Loucy (cell line): ENCODE measurements at regions not wholly inside any gene's neighbourhood (a gene's known extent, or its start where the extent isn't known, plus 50 kb on each side); places are given as distances from the start of the nearest gene placed in this dataset.

Experiments
- H2AFZ ChIP-seq: fragments of 200-600 bp; sonication (generic); 2 replicates; pipeline ENCODE4 v1.6.0; 2016; ENCODE audit warnings: antibody characterized with exemption, mild to moderate bottlenecking, low read length, moderate library complexity
- H3F3A ChIP-seq: fragments of 200-600 bp; 2 replicates; pipeline ENCODE4 v1.6.0; 2016; ENCODE audit warnings: antibody characterized with exemption, low read depth, mild to moderate bottlenecking
- H3K27me3 ChIP-seq: fragments of 200-600 bp; sonication (generic); 2 replicates; pipeline ENCODE4 v1.6.1; 2014; ENCODE audit warnings: low read length, mild to moderate bottlenecking; ENCODE audit not compliant: insufficient read depth, poor library complexity, severe bottlenecking
- H3K36me3 ChIP-seq: fragments of 200-600 bp; sonication (generic); 2 replicates; pipeline ENCODE4 v1.6.1; 2016; ENCODE audit warnings: low read length; ENCODE audit not compliant: insufficient read depth
- H3K4me1 ChIP-seq: fragments of 200-600 bp; sonication (generic); 2 replicates; pipeline ENCODE4 v1.5.1; 2014; ENCODE audit warnings: low read length, mild to moderate bottlenecking; ENCODE audit not compliant: insufficient read depth, poor library complexity, severe bottlenecking
- H3K4me2 ChIP-seq: fragments of 200-600 bp; sonication (generic); 2 replicates; pipeline ENCODE4 v1.6.0; 2014; ENCODE audit warnings: antibody characterized with exemption, low read length, low read depth, mild to moderate bottlenecking; ENCODE audit not compliant: poor library complexity, severe bottlenecking
- H3K4me3 ChIP-seq: fragments of 200-600 bp; sonication (generic); 2 replicates; pipeline ENCODE4 v1.5.1; 2014; ENCODE audit warnings: low read length, mild to moderate bottlenecking, mixed read lengths; ENCODE audit not compliant: poor library complexity, severe bottlenecking
- H3K79me2 ChIP-seq: fragments of 200-600 bp; sonication (generic); 2 replicates; pipeline ENCODE4 v1.6.1; 2014; ENCODE audit warnings: low read length; ENCODE audit not compliant: insufficient read depth
- H3K9ac ChIP-seq: fragments of 200-600 bp; sonication (generic); 2 replicates; pipeline ENCODE4 v1.6.0; 2014; ENCODE audit warnings: mild to moderate bottlenecking, low read depth, low read length, moderate library complexity; ENCODE audit not compliant: poor library complexity, severe bottlenecking
- H3K9me2 ChIP-seq: fragments of 200-600 bp; sonication (generic); replicated peaks from 2 replicates; pipeline ENCODE4 v1.6.1; 2016; ENCODE audit warnings: low read depth, low read length, mixed read lengths
- H3K9me3 ChIP-seq: fragments of 200-600 bp; sonication (generic); 2 replicates; pipeline ENCODE4 v1.6.1; 2014; ENCODE audit warnings: mild to moderate bottlenecking, antibody characterized with exemption, low read length, low read depth; ENCODE audit not compliant: insufficient read depth
- H4K20me1 ChIP-seq: fragments of 200-600 bp; sonication (generic); 2 replicates; pipeline ENCODE4 v1.6.0; 2014; ENCODE audit warnings: antibody characterized with exemption, low read length, mild to moderate bottlenecking; ENCODE audit not compliant: insufficient read depth, poor library complexity, severe bottlenecking
- CTCF ChIP-seq: fragments of 200-600 bp; sonication (generic); conservative IDR thresholded peaks from 2 replicates; pipeline ENCODE4 v1.5.1; 2014; ENCODE audit warnings: mild to moderate bottlenecking, antibody characterized with exemption, low read length
- EZH2phosphoT487 ChIP-seq: fragments of 200-600 bp; IDR thresholded peaks from 2 replicates; pipeline ENCODE4 v1.6.1; 2018; ENCODE audit warnings: antibody characterized with exemption, mild to moderate bottlenecking, moderate library complexity, borderline replicate concordance

- Histone ChIP-seq H3K9ac (no peak overlapping the region), H3K9me2 (no peaks in the 10 kb centered on the region), H3K4me3 (no peak overlapping the region), H3K36me3 (peaks cover 22% of the 10 kb centered on the region; the same call in 1 of the 2 replicates), H3K9me3 (no peaks in the 10 kb centered on the region), H2AFZ (no peak overlapping the region), H3K4me1 (peaks cover 11% of the 10 kb centered on the region), H3K4me2 (no peak overlapping the region), H3K27me3 (no peaks in the 10 kb centered on the region), H3F3A (no peaks in the 10 kb centered on the region), H4K20me1 (peaks cover 14% of the 10 kb centered on the region), H3K79me2 (peaks cover 77% of the 10 kb centered on the region; the same call in 1 of the 2 replicates)
- no peak for TF ChIP-seq CTCF
- no peak for TF ChIP-seq EZH2phosphoT487
Measured at GRCh38 chr17:83019376-83019775, 60.0 kb upstream of the METRNL start.

GRCh38 chr17:83024218-83024971 lies 55.0 kb upstream of the METRNL start:
- Histone ChIP-seq H3K27me3 (no peaks in the 10 kb centered on the region), H3K36me3 (peaks cover 24% of the 10 kb centered on the region; the same call in 1 of the 2 replicates), H4K20me1 (peaks cover 14% of the 10 kb centered on the region), H3K9me3 (no peaks in the 10 kb centered on the region), H3K4me1 (peaks cover 11% of the 10 kb centered on the region), H2AFZ (no peak overlapping the region), H3K9ac (no peak overlapping the region), H3F3A (no peaks in the 10 kb centered on the region), H3K9me2 (no peaks in the 10 kb centered on the region), H3K4me3 (no peak overlapping the region), H3K79me2 (peaks cover 65% of the 10 kb centered on the region), H3K4me2 (no peak overlapping the region)
- TF ChIP-seq EZH2phosphoT487, result no peak
- TF ChIP-seq CTCF, result no peak

- Histone ChIP-seq H2AFZ (no peak overlapping the region), H3K4me2 (peak overlapping the region; percentile 55), H3K36me3 (peaks cover 25% of the 10 kb centered on the region; the same call in 1 of the 2 replicates), H3K9me3 (no peaks in the 10 kb centered on the region), H3F3A (no peaks in the 10 kb centered on the region), H3K9me2 (no peaks in the 10 kb centered on the region), H3K79me2 (peaks cover 70% of the 10 kb centered on the region), H3K4me1 (peaks cover 11% of the 10 kb centered on the region), H3K4me3 (no peak overlapping the region), H3K27me3 (no peaks in the 10 kb centered on the region), H4K20me1 (peaks cover 20% of the 10 kb centered on the region), H3K9ac (no peak overlapping the region)
- no peak for TF ChIP-seq EZH2phosphoT487
- TF ChIP-seq CTCF, result no peak
Measured at GRCh38 chr17:83025636-83026280, 53.7 kb upstream of the METRNL start.
